PC-3 (cell line): ENCODE measurements at regions not wholly inside any gene's neighbourhood (a gene's known extent, or its start where the extent isn't known, plus 50 kb on each side); places are given as distances from the start of the nearest gene placed in this dataset.

Experiments
- ATAC-seq: fragments of 200-7000 bp; cut with Tn5 transposase; 2 replicates; pipeline ENCODE4 v1.9.1; 2020; ENCODE audit warnings: mild to moderate bottlenecking, moderate library complexity
- BruUV-seq: library from RNA; stranded (reverse); fragments of 400-500 nt; replicated peaks from 2 replicates; lab custom pipeline; 2021; lab: Mats Ljungman, UMichigan
- CTCF ChIA-PET: fragments of 300-600 bp; sonication (Branson Sonifier 250); formaldehyde crosslinking; loops from one replicate; lab custom pipeline; 2022; ENCODE audit warnings: antibody characterized with exemption; lab: Charles Lee
- POLR2A ChIA-PET: fragments of 300-600 bp; sonication (Branson Sonifier 250); formaldehyde crosslinking; loops from one replicate; lab custom pipeline; 2022; ENCODE audit warnings: antibody characterized with exemption; ENCODE audit not compliant: unreplicated experiment; lab: Charles Lee
- DNase-seq: peaks from one replicate; pipeline ENCODE4 v3.0.0-alpha.2; 2015
- H2AFZ ChIP-seq: fragments of 300-600 bp; sonication (generic); 2 replicates; pipeline ENCODE4 v1.6.0; 2016; ENCODE audit warnings: antibody characterized with exemption, low read length
- H3F3A ChIP-seq: fragments of 300-600 bp; sonication (generic); one replicate; pipeline ENCODE4 v1.6.0; 2017; ENCODE audit warnings: antibody characterized with exemption, low read length, control low read depth, mild to moderate bottlenecking; ENCODE audit not compliant: unreplicated experiment
- H3K27ac ChIP-seq: fragments of 300-600 bp; sonication (generic); 2 replicates; pipeline ENCODE4 v1.5.1; 2016; ENCODE audit warnings: mild to moderate bottlenecking, low read length
- H3K27me3 ChIP-seq: fragments of 300-600 bp; sonication (generic); 2 replicates; pipeline ENCODE4 v1.6.1; 2016; ENCODE audit warnings: low read length, mixed read lengths
- H3K36me3 ChIP-seq: fragments of 300-600 bp; sonication (generic); 2 replicates; pipeline ENCODE4 v1.6.1; 2016; ENCODE audit warnings: low read depth, mixed run types, low read length, mixed read lengths
- H3K4me1 ChIP-seq: fragments of 300-600 bp; sonication (generic); 2 replicates; pipeline ENCODE4 v1.5.1; 2016; ENCODE audit warnings: low read length; ENCODE audit not compliant: insufficient read depth
- H3K4me2 ChIP-seq: fragments of 300-600 bp; sonication (generic); 2 replicates; pipeline ENCODE4 v1.6.0; 2016; ENCODE audit warnings: low read length
- H3K4me3 ChIP-seq: fragments of 300-600 bp; sonication (generic); 2 replicates; pipeline ENCODE4 v1.5.1; 2016; ENCODE audit warnings: mild to moderate bottlenecking, low read length, mixed read lengths
- H3K79me2 ChIP-seq: fragments of 300-600 bp; sonication (generic); 2 replicates; pipeline ENCODE4 v1.6.1; 2017; ENCODE audit warnings: low read length, mixed read lengths
- H3K9ac ChIP-seq: fragments of 300-600 bp; sonication (generic); 2 replicates; pipeline ENCODE4 v1.6.0; 2016; ENCODE audit warnings: mild to moderate bottlenecking, low read length
- H3K9me2 ChIP-seq: fragments of 300-600 bp; sonication (generic); replicated peaks from 2 replicates; pipeline ENCODE4 v1.6.1; 2016; ENCODE audit warnings: mixed run types, low read length, mixed read lengths
- H3K9me3 ChIP-seq: fragments of 300-600 bp; sonication (generic); 2 replicates; pipeline ENCODE4 v1.6.1; 2016; ENCODE audit warnings: low read length, mixed read lengths
- H4K20me1 ChIP-seq: fragments of 300-600 bp; sonication (generic); 2 replicates; pipeline ENCODE4 v1.6.1; 2016; ENCODE audit warnings: low read length, mixed read lengths
- EZH2 ChIP-seq: fragments of 300-600 bp; sonication (generic); IDR thresholded peaks from one replicate; pipeline ENCODE4 v1.6.1; 2017; ENCODE audit warnings: antibody characterized with exemption, mild to moderate bottlenecking, low read length; ENCODE audit not compliant: unreplicated experiment
- EZH2phosphoT487 ChIP-seq: fragments of 300-600 bp; sonication (generic); IDR thresholded peaks from 2 replicates; pipeline ENCODE4 v1.6.1; 2018; ENCODE audit warnings: mild to moderate bottlenecking, antibody characterized with exemption, low read length, borderline replicate concordance
- intact Hi-C: fragments of 100-400 bp; cut with micrococcal nuclease; formaldehyde crosslinking; loops from 2 replicates; pipeline ENCODE4 v1.9.0; 2023
- TF ChIP-seq, protein P1 (sequence below): fragments of 300-600 bp; sonication (generic); conservative IDR thresholded peaks from 2 replicates; pipeline ENCODE4 v1.5.1; 2017; ENCODE audit warnings: antibody characterized with exemption, low read depth, mild to moderate bottlenecking, low read length

DNA sequence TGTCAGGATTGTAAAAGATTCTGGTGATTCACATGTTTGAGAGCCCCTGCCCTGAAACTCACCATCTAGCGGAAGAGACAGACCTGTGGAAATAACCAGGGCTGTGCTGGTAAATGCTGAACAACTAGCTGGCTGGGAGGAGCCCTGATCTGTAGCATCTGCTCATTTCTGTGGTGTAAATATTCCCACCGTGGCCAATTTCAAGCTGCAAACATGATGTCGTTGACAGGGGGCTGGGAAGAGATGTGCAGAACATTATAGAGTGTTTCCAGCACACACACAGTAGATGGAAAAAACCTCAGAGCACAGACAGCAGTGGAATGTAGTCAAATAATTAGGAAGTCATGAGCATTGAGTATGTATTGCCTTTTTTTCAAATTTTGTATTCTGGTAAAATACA, 138.2 kb downstream of the PHETA1 start:
- Histone ChIP-seq H3F3A (no peaks in the 10 kb centered on the region), H4K20me1 (no peaks in the 10 kb centered on the region), H3K27me3 (peaks cover 36% of the 10 kb centered on the region), H3K9ac (no peak overlapping the region), H3K27ac (no peak overlapping the region), H3K36me3 (no peaks in the 10 kb centered on the region), H3K79me2 (no peaks in the 10 kb centered on the region), H3K4me1 (no peaks in the 10 kb centered on the region), H2AFZ (no peak overlapping the region), H3K9me2 (no peaks in the 10 kb centered on the region), H3K4me3 (no peak overlapping the region), H3K4me2 (no peak overlapping the region), H3K9me3 (no peaks in the 10 kb centered on the region)
- no peak for ATAC-seq
- no TSS peak for BruUV-seq
- no peak for TF ChIP-seq EZH2phosphoT487
- ChIA-PET CTCF (no interaction called here), POLR2A (no interaction called here)
- intact Hi-C loops, result no loop called here
- no peak for DNase-seq

DNA sequence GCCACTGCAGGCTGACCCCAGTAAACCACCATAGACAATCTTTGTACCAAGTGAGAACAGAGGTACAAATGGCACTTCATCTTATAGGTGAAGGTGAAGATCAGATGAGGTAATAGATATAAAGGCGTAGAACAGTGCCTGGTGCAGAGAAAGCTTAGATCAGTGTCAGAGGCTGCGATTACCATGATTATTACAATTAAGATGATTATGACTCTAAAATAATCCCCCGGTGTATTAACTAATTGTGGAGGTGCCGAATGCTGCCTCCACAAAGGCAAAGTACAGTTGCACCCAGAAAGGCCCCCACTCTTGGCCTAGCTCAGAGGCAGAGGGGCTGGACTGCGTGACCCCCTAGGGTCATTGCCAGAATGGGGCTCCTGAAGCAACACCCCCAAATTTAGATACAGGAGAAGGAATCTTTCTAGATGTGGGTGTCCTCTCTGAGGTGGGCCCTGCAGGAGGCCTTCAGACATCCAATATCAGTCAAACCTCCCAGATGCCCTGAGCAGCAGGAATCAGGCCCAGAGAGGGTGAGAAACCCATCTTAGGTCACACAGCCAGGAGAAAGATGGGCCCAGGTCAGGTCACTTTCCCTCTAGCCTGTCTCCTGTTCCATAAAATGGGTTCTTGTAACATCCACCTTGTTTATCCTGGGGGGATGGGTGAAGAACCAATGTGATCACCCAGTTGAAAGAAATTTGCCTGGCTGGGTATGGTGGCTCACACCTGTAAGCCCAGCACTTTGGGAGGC, 139.8 kb downstream of the PHETA1 start:
- no TSS peak for BruUV-seq
- Histone ChIP-seq H3K79me2 (no peaks in the 10 kb centered on the region), H3K27me3 (peaks cover 29% of the 10 kb centered on the region), H3F3A (no peaks in the 10 kb centered on the region), H3K4me3 (no peak overlapping the region), H3K9me2 (no peaks in the 10 kb centered on the region), H3K9me3 (no peaks in the 10 kb centered on the region), H3K36me3 (no peaks in the 10 kb centered on the region), H3K4me2 (no peak overlapping the region), H3K27ac (no peak overlapping the region), H2AFZ (no peak overlapping the region), H3K4me1 (no peaks in the 10 kb centered on the region), H4K20me1 (no peaks in the 10 kb centered on the region), H3K9ac (no peak overlapping the region)
- ATAC-seq, result no peak
- POLR2A ChIA-PET, result no interaction called here
- DNase-seq, result no peak
- TF ChIP-seq EZH2 (no peak), EZH2phosphoT487 (no peak)
- TF ChIP-seq, protein P1, sequence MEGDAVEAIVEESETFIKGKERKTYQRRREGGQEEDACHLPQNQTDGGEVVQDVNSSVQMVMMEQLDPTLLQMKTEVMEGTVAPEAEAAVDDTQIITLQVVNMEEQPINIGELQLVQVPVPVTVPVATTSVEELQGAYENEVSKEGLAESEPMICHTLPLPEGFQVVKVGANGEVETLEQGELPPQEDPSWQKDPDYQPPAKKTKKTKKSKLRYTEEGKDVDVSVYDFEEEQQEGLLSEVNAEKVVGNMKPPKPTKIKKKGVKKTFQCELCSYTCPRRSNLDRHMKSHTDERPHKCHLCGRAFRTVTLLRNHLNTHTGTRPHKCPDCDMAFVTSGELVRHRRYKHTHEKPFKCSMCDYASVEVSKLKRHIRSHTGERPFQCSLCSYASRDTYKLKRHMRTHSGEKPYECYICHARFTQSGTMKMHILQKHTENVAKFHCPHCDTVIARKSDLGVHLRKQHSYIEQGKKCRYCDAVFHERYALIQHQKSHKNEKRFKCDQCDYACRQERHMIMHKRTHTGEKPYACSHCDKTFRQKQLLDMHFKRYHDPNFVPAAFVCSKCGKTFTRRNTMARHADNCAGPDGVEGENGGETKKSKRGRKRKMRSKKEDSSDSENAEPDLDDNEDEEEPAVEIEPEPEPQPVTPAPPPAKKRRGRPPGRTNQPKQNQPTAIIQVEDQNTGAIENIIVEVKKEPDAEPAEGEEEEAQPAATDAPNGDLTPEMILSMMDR, result no peak
- intact Hi-C loops, result no loop called here
- CTCF ChIA-PET, result no interaction called here

DNA sequence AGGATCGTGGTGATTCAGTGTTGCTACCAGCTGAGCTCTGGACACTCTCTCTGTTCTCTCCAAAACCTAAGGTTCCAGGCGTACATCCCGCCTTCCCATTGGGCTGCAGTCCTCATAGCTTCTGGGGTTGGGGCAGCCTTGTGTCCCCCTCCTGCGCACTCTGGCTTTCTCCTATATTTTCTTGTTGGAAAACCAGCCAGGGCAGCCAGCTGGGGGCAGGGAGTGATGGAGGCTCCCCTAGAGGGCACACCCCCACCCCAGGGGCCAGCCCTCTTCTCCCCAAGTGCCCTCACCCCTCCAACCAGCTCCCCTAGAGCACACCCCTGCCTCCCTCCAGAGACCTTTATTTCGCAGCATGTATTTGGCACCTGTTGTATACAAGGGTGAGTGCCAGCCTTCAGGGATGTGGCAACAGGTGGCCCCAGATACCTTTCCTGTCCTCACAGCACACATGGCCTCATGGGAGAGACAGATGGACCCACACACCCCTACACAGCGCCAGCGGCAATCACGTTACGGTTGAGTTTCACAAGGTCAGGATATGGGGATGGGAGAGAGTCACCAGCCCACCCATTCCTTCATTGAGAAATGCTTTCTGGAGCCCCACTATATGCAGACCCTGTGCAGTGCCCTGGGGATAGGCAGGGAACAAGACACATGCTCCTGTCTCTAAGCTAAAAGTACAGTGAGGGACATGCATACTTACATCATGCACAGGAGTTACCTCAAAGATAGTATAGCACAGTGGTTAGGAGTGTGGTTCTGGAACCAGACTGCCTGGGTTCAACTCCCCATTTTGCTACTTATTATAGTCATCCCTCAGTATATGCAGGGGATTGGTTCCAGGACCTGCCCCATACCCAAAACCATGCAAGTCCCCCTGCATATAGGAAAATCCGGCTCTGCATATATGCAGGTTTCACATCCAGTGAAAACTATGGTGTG, 141.1 kb downstream of the PHETA1 start:
- Histone ChIP-seq H3K9ac (no peak overlapping the region), H3K4me1 (no peaks in the 10 kb centered on the region), H3K4me3 (no peak overlapping the region), H3F3A (no peaks in the 10 kb centered on the region), H3K4me2 (no peak overlapping the region), H2AFZ (no peak overlapping the region), H3K36me3 (no peaks in the 10 kb centered on the region), H4K20me1 (no peaks in the 10 kb centered on the region), H3K9me3 (no peaks in the 10 kb centered on the region), H3K27ac (no peak overlapping the region), H3K79me2 (no peaks in the 10 kb centered on the region), H3K9me2 (no peaks in the 10 kb centered on the region), H3K27me3 (peaks cover 15% of the 10 kb centered on the region)
- no TSS peak for BruUV-seq
- no peak for ATAC-seq
- no peak for DNase-seq
- ChIA-PET POLR2A (no interaction called here), CTCF (no interaction called here)
- intact Hi-C loops, result no loop called here
- TF ChIP-seq EZH2, result no peak
- TF ChIP-seq EZH2phosphoT487, result no peak
- TF ChIP-seq, protein P1, result no peak
